Liver (tissue), 3 donors: ENCODE measurements at regions not wholly inside any gene's neighbourhood (a gene's known extent, or its start where the extent isn't known, plus 50 kb on each side); places are given as distances from the start of the nearest gene placed in this dataset.

Source experiments
- NR2F2 ChIP-seq: IDR thresholded peaks from 2 replicates; pipeline ENCODE4 v1.6.1; 2016; ENCODE audit warnings: antibody characterized with exemption
- RAD21 ChIP-seq, 2 donors: IDR thresholded peaks; 2 replicates each; pipeline ENCODE4 v1.6.1; 2016; ENCODE audit warnings: antibody characterized with exemption in 2 of 2, mild to moderate bottlenecking in 2 of 2
- TF ChIP-seq, protein P1 (sequence below): fragments of 150-350 bp; IDR thresholded peaks from 2 replicates; pipeline ENCODE4 v1.5.1; 2017; ENCODE audit warnings: improper control_type of control experiment, low read depth, low read length; ENCODE audit not compliant: missing input control
- TF ChIP-seq, protein P2 (sequence below): IDR thresholded peaks from 2 replicates; pipeline ENCODE4 v1.6.1; 2016; ENCODE audit warnings: antibody characterized with exemption, mild to moderate bottlenecking
- donor health status: healthy.
- donor health status: healthy.

DNA sequence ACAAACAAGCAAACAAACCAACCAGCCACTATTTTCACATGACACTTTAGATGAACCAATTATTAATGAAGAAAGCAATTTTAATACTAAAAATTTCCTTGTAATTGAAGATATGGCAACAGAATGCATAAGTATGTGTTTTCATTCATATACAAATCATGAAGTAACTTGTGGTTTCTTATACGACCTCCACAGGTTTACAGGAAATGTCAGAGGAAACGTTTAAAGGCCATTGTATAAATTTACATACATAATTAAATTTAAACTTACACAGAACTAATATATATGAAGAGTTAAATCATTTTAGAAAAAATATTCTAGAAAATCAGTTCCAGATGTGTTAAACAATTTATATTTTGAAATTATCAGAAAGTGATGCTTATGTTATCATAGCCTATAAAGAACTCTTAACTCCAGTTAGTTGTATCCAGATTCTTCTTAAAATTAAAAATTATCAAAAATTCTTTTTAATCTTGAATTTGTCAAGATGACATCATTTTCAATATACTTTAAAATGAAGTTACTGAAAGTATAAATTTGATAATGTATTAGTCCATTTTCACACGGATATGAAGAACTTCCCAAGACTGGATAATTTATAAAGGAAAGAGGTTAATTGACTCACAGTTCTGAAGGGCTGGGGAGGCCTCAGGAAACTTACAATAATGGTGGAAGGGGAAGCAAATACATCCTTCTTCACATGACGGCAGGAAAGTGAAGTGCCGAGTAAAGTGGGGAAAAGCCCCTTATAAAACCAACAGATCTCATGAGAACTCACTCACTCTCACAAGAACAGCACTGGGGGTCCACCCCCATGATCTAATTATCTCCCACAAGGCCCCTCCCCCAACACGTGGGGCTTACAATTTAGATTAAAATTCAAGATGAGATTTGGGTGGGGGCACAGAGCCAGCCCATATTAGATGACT is 192.0 kb downstream of the PIK3R1 start:
- TF ChIP-seq, protein P1, sequence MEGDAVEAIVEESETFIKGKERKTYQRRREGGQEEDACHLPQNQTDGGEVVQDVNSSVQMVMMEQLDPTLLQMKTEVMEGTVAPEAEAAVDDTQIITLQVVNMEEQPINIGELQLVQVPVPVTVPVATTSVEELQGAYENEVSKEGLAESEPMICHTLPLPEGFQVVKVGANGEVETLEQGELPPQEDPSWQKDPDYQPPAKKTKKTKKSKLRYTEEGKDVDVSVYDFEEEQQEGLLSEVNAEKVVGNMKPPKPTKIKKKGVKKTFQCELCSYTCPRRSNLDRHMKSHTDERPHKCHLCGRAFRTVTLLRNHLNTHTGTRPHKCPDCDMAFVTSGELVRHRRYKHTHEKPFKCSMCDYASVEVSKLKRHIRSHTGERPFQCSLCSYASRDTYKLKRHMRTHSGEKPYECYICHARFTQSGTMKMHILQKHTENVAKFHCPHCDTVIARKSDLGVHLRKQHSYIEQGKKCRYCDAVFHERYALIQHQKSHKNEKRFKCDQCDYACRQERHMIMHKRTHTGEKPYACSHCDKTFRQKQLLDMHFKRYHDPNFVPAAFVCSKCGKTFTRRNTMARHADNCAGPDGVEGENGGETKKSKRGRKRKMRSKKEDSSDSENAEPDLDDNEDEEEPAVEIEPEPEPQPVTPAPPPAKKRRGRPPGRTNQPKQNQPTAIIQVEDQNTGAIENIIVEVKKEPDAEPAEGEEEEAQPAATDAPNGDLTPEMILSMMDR = no peak
- no peak for TF ChIP-seq NR2F2
- no peak for TF ChIP-seq RAD21 (IDR thresholded peaks at IDR 0.05)
- TF ChIP-seq, protein P2, sequence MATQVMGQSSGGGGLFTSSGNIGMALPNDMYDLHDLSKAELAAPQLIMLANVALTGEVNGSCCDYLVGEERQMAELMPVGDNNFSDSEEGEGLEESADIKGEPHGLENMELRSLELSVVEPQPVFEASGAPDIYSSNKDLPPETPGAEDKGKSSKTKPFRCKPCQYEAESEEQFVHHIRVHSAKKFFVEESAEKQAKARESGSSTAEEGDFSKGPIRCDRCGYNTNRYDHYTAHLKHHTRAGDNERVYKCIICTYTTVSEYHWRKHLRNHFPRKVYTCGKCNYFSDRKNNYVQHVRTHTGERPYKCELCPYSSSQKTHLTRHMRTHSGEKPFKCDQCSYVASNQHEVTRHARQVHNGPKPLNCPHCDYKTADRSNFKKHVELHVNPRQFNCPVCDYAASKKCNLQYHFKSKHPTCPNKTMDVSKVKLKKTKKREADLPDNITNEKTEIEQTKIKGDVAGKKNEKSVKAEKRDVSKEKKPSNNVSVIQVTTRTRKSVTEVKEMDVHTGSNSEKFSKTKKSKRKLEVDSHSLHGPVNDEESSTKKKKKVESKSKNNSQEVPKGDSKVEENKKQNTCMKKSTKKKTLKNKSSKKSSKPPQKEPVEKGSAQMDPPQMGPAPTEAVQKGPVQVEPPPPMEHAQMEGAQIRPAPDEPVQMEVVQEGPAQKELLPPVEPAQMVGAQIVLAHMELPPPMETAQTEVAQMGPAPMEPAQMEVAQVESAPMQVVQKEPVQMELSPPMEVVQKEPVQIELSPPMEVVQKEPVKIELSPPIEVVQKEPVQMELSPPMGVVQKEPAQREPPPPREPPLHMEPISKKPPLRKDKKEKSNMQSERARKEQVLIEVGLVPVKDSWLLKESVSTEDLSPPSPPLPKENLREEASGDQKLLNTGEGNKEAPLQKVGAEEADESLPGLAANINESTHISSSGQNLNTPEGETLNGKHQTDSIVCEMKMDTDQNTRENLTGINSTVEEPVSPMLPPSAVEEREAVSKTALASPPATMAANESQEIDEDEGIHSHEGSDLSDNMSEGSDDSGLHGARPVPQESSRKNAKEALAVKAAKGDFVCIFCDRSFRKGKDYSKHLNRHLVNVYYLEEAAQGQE = no peak
